ENCODE measurements at regions not wholly inside any gene's neighbourhood (a gene's known extent, or its start where the extent isn't known, plus 50 kb on each side); places are given as distances from the start of the nearest gene placed in this dataset.

- TF ChIP-seq MAX (IDR thresholded peaks at IDR 0.05) (no peak), USF1 (IDR thresholded peaks at IDR 0.05) (no peak), TAF1 (IDR thresholded peaks at IDR 0.05; ENCODE audit: low read depth) (no peak), CREB1 (IDR thresholded peaks at IDR 0.05; ENCODE audit: low read depth) (no peak), RAD21 (IDR thresholded peaks at IDR 0.05; ENCODE audit: low read depth) (no peak), FOXM1 (IDR thresholded peaks at IDR 0.05; ENCODE audit: borderline replicate concordance, low read depth) (no peak), EGR1 (IDR thresholded peaks at IDR 0.05) (no peak), YY1 (IDR thresholded peaks at IDR 0.05; ENCODE audit: low read depth) (no peak), REST (IDR thresholded peaks at IDR 0.05; ENCODE audit: low read depth) (no peak), CEBPB (IDR thresholded peaks at IDR 0.05) (no peak)
Measured at GRCh38 chr1:234662148-234662547, 52.2 kb upstream of the IRF2BP2 start.
